K562 (cell line): ENCODE measurements at regions not wholly inside any gene's neighbourhood (a gene's known extent, or its start where the extent isn't known, plus 50 kb on each side); places are given as distances from the start of the nearest gene placed in this dataset.

Experiments used
- SRSF1 ChIP-seq: fragments of 200-400 bp; formaldehyde crosslinking; IDR thresholded peaks from 2 replicates; pipeline ENCODE4 v1.6.1; 2017; ENCODE audit warnings: mild to moderate bottlenecking, low read depth, low read length, moderate library complexity
- ZNF140 ChIP-seq: fragments of 250-450 bp; sonication (Bioruptor Pico); IDR thresholded peaks from 2 replicates; pipeline ENCODE4 v1.8.0; 2021; ENCODE audit warnings: moderate library complexity, mild to moderate bottlenecking, inconsistent platforms
- TF ChIP-seq, protein P1 (sequence below): sonication (generic); formaldehyde crosslinking; IDR thresholded peaks from 2 replicates; pipeline ENCODE4 v1.5.0; 2020; ENCODE audit warnings: missing genetic modification reagents

DNA sequence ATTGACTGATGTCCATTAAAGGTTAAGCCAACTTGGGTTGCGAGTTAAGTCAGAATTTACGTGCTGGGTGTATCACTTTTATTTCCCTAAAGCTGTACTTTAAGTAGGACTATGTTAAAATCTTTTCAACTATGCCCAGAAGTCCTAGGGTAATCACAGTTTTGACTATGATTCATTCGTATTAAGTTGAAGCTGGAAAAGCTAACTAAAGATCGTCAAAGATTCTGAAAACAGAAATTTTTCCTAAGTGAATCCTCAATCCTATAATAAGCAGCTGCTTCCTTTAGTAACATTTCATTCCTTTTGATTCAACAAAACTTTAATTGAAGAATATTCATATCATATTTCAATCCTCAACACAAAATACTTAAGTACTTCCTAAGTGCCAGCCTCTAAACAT lies 460.4 kb downstream of the ACTL7B start:
- TF ChIP-seq, protein P1, sequence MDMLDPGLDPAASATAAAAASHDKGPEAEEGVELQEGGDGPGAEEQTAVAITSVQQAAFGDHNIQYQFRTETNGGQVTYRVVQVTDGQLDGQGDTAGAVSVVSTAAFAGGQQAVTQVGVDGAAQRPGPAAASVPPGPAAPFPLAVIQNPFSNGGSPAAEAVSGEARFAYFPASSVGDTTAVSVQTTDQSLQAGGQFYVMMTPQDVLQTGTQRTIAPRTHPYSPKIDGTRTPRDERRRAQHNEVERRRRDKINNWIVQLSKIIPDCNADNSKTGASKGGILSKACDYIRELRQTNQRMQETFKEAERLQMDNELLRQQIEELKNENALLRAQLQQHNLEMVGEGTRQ = no peak
- no peak for TF ChIP-seq SRSF1
- no peak for TF ChIP-seq ZNF140 (CRISPR knock-in tag)
